ENCODE measurements at regions not wholly inside any gene's neighbourhood (a gene's known extent, or its start where the extent isn't known, plus 50 kb on each side); places are given as distances from the start of the nearest gene placed in this dataset.
"Not testable (repeated sequence)": the region's sequence is repeated elsewhere in the genome, so short reads cannot be mapped to it uniquely, and the experiment has no call there.

- not testable (repeated sequence) for H3K9me3 Mint-ChIP-seq; H3K36me3 Mint-ChIP-seq (ENCODE audit: insufficient read depth); H3K4me3 Mint-ChIP-seq; H3K4me1 Mint-ChIP-seq (ENCODE audit: low read depth); DNase-seq; H3K27me3 Mint-ChIP-seq (ENCODE audit: low read depth); ATAC-seq
These were observed 156.2 kb upstream of the GIMD1 start for GRCh38 chr4:106524772-106525171.

- Mint-ChIP-seq H3K4me3 (no peak overlapping the region), H3K4me1 (ENCODE audit: low read depth) (no peaks in the 10 kb centered on the region), H3K27me3 (ENCODE audit: low read depth) (no peaks in the 10 kb centered on the region), H3K9me3 (no peaks in the 10 kb centered on the region), H3K36me3 (ENCODE audit: insufficient read depth) (no peaks in the 10 kb centered on the region)
- ATAC-seq (no peak), DNase-seq (no peak)
These were observed 154.3 kb upstream of the GIMD1 start for GRCh38 chr4:106522839-106523238.

- Mint-ChIP-seq H3K4me3 (no peak overlapping the region), H3K4me1 (ENCODE audit: low read depth) (no peaks in the 10 kb centered on the region), H3K9me3 (no peaks in the 10 kb centered on the region), H3K36me3 (ENCODE audit: insufficient read depth) (no peaks in the 10 kb centered on the region), H3K27me3 (ENCODE audit: low read depth) (no peaks in the 10 kb centered on the region)
- ATAC-seq (no peak), DNase-seq (no peak)
These were observed 144.1 kb upstream of the GIMD1 start for GRCh38 chr4:106512706-106513105.

- no peaks in the 10 kb centered on the region for H3K9me3 Mint-ChIP-seq
- H3K27me3 Mint-ChIP-seq (ENCODE audit: low read depth) = no peaks in the 10 kb centered on the region
- ATAC-seq (no peak), DNase-seq (no peak)
- no peaks in the 10 kb centered on the region for H3K4me1 Mint-ChIP-seq (ENCODE audit: low read depth)
- no peaks in the 10 kb centered on the region for H3K36me3 Mint-ChIP-seq (ENCODE audit: insufficient read depth)
- no peak overlapping the region for H3K4me3 Mint-ChIP-seq
These were observed 138.9 kb upstream of the GIMD1 start for GRCh38 chr4:106507440-106507839.

- Mint-ChIP-seq H3K9me3 (peaks cover 4% of the 10 kb centered on the region), H3K36me3 (ENCODE audit: insufficient read depth) (no peaks in the 10 kb centered on the region), H3K4me1 (ENCODE audit: low read depth) (peaks cover 1% of the 10 kb centered on the region), H3K4me3 (no peak overlapping the region), H3K27me3 (ENCODE audit: low read depth) (peaks cover 11% of the 10 kb centered on the region)
- ATAC-seq = no peak
- DNase-seq = no peak
These were observed 134.8 kb upstream of the GIMD1 start for GRCh38 chr4:106503116-106504050.

GRCh38 chr4:106502106-106502699, 133.6 kb upstream of the GIMD1 start:
- peak; percentile 43 to 57 for ATAC-seq
- peak; percentile 6 for DNase-seq
- Mint-ChIP-seq H3K4me1 (ENCODE audit: low read depth) (peaks cover 1% of the 10 kb centered on the region), H3K9me3 (peaks cover 4% of the 10 kb centered on the region), H3K27me3 (ENCODE audit: low read depth) (peaks cover 11% of the 10 kb centered on the region), H3K4me3 (no peak overlapping the region), H3K36me3 (ENCODE audit: insufficient read depth) (no peaks in the 10 kb centered on the region)

GRCh38 chr4:106497271-106497670, 128.7 kb upstream of the GIMD1 start:
- H3K9me3 Mint-ChIP-seq = peaks cover 4% of the 10 kb centered on the region
- DNase-seq = no peak
- H3K4me3 Mint-ChIP-seq = no peak overlapping the region
- peaks cover 10% of the 10 kb centered on the region for H3K27me3 Mint-ChIP-seq (ENCODE audit: low read depth)
- ATAC-seq = no peak
- H3K36me3 Mint-ChIP-seq (ENCODE audit: insufficient read depth) = no peaks in the 10 kb centered on the region
- peaks cover 1% of the 10 kb centered on the region for H3K4me1 Mint-ChIP-seq (ENCODE audit: low read depth)

GRCh38 chr4:106496061-106496460, 127.5 kb upstream of the GIMD1 start:
- ATAC-seq = no peak
- H3K27me3 Mint-ChIP-seq (ENCODE audit: low read depth) = peaks cover 3% of the 10 kb centered on the region
- peaks cover 4% of the 10 kb centered on the region for H3K9me3 Mint-ChIP-seq
- no peaks in the 10 kb centered on the region for H3K36me3 Mint-ChIP-seq (ENCODE audit: insufficient read depth)
- no peak for DNase-seq
- H3K4me3 Mint-ChIP-seq = no peak overlapping the region
- no peaks in the 10 kb centered on the region for H3K4me1 Mint-ChIP-seq (ENCODE audit: low read depth)

- peaks cover 4% of the 10 kb centered on the region for H3K9me3 Mint-ChIP-seq
- peaks cover 3% of the 10 kb centered on the region for H3K27me3 Mint-ChIP-seq (ENCODE audit: low read depth)
- H3K4me3 Mint-ChIP-seq = no peak overlapping the region
- ATAC-seq (no peak), DNase-seq (no peak)
- H3K36me3 Mint-ChIP-seq (ENCODE audit: insufficient read depth) = no peaks in the 10 kb centered on the region
- no peaks in the 10 kb centered on the region for H3K4me1 Mint-ChIP-seq (ENCODE audit: low read depth)
These were observed 126.9 kb upstream of the GIMD1 start for GRCh38 chr4:106495476-106495875.

- ATAC-seq (no peak), DNase-seq (no peak)
- H3K9me3 Mint-ChIP-seq = peaks cover 4% of the 10 kb centered on the region
- no peaks in the 10 kb centered on the region for H3K36me3 Mint-ChIP-seq (ENCODE audit: insufficient read depth)
- H3K4me1 Mint-ChIP-seq (ENCODE audit: low read depth) = no peaks in the 10 kb centered on the region
- peaks cover 3% of the 10 kb centered on the region for H3K27me3 Mint-ChIP-seq (ENCODE audit: low read depth)
- no peak overlapping the region for H3K4me3 Mint-ChIP-seq
These were observed 125.5 kb upstream of the GIMD1 start for GRCh38 chr4:106494066-106494465.

GRCh38 chr4:106493086-106493485, 124.5 kb upstream of the GIMD1 start:
- Mint-ChIP-seq H3K4me1 (ENCODE audit: low read depth) (no peaks in the 10 kb centered on the region), H3K4me3 (no peak overlapping the region), H3K27me3 (ENCODE audit: low read depth) (no peaks in the 10 kb centered on the region), H3K9me3 (no peaks in the 10 kb centered on the region), H3K36me3 (ENCODE audit: insufficient read depth) (no peaks in the 10 kb centered on the region)
- ATAC-seq (no peak), DNase-seq (no peak)

- ATAC-seq = no peak
These were observed 118.0 kb upstream of the GIMD1 start for GRCh38 chr4:106486533-106486932.

GRCh38 chr4:106481801-106482200, 113.2 kb upstream of the GIMD1 start:
- no peaks in the 10 kb centered on the region for H3K9me3 Mint-ChIP-seq
- no peaks in the 10 kb centered on the region for H3K36me3 Mint-ChIP-seq (ENCODE audit: insufficient read depth)

More at GRCh38 chr4:106486533-106486932, 118.0 kb upstream of the GIMD1 start:
- DNase-seq = no peak
- Mint-ChIP-seq H3K9me3 (no peaks in the 10 kb centered on the region), H3K27me3 (ENCODE audit: low read depth) (peaks cover 5% of the 10 kb centered on the region), H3K36me3 (ENCODE audit: insufficient read depth) (no peaks in the 10 kb centered on the region), H3K4me1 (ENCODE audit: low read depth) (no peaks in the 10 kb centered on the region), H3K4me3 (no peak overlapping the region)

GRCh38 chr4:106478152-106478551, 109.6 kb upstream of the GIMD1 start:
- ATAC-seq = no peak
- H3K36me3 Mint-ChIP-seq (ENCODE audit: insufficient read depth) = no peaks in the 10 kb centered on the region
- no peak for DNase-seq
- no peaks in the 10 kb centered on the region for H3K9me3 Mint-ChIP-seq
- H3K4me3 Mint-ChIP-seq = no peak overlapping the region
- no peaks in the 10 kb centered on the region for H3K27me3 Mint-ChIP-seq (ENCODE audit: low read depth)
- no peaks in the 10 kb centered on the region for H3K4me1 Mint-ChIP-seq (ENCODE audit: low read depth)

More at GRCh38 chr4:106481801-106482200, 113.2 kb upstream of the GIMD1 start:
- peaks cover 3% of the 10 kb centered on the region for H3K27me3 Mint-ChIP-seq (ENCODE audit: low read depth)
- no peak overlapping the region for H3K4me3 Mint-ChIP-seq
- no peaks in the 10 kb centered on the region for H3K4me1 Mint-ChIP-seq (ENCODE audit: low read depth)
- ATAC-seq = no peak
- no peak for DNase-seq

GRCh38 chr4:106476741-106477140, 108.2 kb upstream of the GIMD1 start:
- Mint-ChIP-seq H3K27me3 (ENCODE audit: low read depth) (peaks cover 2% of the 10 kb centered on the region), H3K9me3 (no peaks in the 10 kb centered on the region), H3K36me3 (ENCODE audit: insufficient read depth) (no peaks in the 10 kb centered on the region), H3K4me3 (no peak overlapping the region), H3K4me1 (ENCODE audit: low read depth) (no peaks in the 10 kb centered on the region)
- DNase-seq (no peak), ATAC-seq (no peak)
